ENCODE measurements at regions not wholly inside any gene's neighbourhood (a gene's known extent, or its start where the extent isn't known, plus 50 kb on each side); places are given as distances from the start of the nearest gene placed in this dataset.

- Histone ChIP-seq H3K79me1 (ENCODE audit: low read depth, low read length) (no peaks in the 10 kb centered on the region), H4K91ac (replicated peaks; ENCODE audit: insufficient read length, low read length) (no peak overlapping the region), H2BK120ac (replicated peaks; ENCODE audit: low read depth, low read length) (no peak overlapping the region), H4K8ac (ENCODE audit: extremely low read depth, insufficient read depth, low read length) (no peak overlapping the region), H3K36me3 (ENCODE audit: control insufficient read depth in 2 of 4, insufficient read depth in 4 of 4, low read length in 3 of 4) (no peaks in the 10 kb centered on the region), H3K79me2 (ENCODE audit: control insufficient read depth in 1 of 2, insufficient read depth in 2 of 2, low read length in 2 of 2) (no peaks in the 10 kb centered on the region), H2BK20ac (ENCODE audit: low read length) (no peak overlapping the region), H3K4me2 (ENCODE audit: insufficient read depth in 1 of 2, low read depth in 2 of 2, low read length in 2 of 2) (no peak overlapping the region), H3K18ac (ENCODE audit: extremely low read depth, low read length) (no peak overlapping the region), H3K9ac (replicated peaks in 1 of 4; ENCODE audit: extremely low read depth in 1 of 4, low read depth in 3 of 4, low read length in 3 of 4) (no peak overlapping the region), H3K4ac (replicated peaks; ENCODE audit: insufficient read length, low read depth, low read length) (no peak overlapping the region), H3K27ac (ENCODE audit: low read depth, low read length) (no peak overlapping the region), H3K14ac (ENCODE audit: insufficient read length) (no peak overlapping the region), H3K4me3 (ENCODE audit: extremely low read depth in 1 of 4, insufficient read depth in 2 of 4, low read depth in 3 of 4, low read length in 4 of 4) (no peak overlapping the region), H3K4me1 (replicated peaks in 1 of 4; ENCODE audit: control insufficient read depth in 3 of 4, insufficient read depth in 4 of 4, low read length in 3 of 4) (peaks cover 5 to 15% (median 10%) of the 10 kb centered on the region in 4 experiments), H3K23ac (ENCODE audit: insufficient read length) (no peak overlapping the region), H3K56ac (replicated peaks; ENCODE audit: insufficient read length, low read depth, low read length) (no peak overlapping the region), H2AK5ac (ENCODE audit: low read depth, low read length) (no peak overlapping the region), H3K9me3 (ENCODE audit: insufficient read depth in 2 of 2, low read depth in 1 of 2, low read length in 1 of 2) (no peaks in the 10 kb centered on the region; a peak in 1 of 4 replicates), H2BK5ac (ENCODE audit: low read depth, low read length) (no peak overlapping the region), H4K5ac (ENCODE audit: insufficient read length, low read depth, low read length) (no peak overlapping the region), H2BK15ac (ENCODE audit: low read length) (no peak overlapping the region), H4K20me1 (replicated peaks in 1 of 2; ENCODE audit: control insufficient read depth in 1 of 2, insufficient read depth in 2 of 2, low read length in 2 of 2) (no peaks in the 10 kb centered on the region), H3K23me2 (ENCODE audit: low read depth, low read length) (peaks cover 7% of the 10 kb centered on the region; the same call in 1 of the 2 replicates), H3K27me3 (replicated peaks in 1 of 4; ENCODE audit: control insufficient read depth in 3 of 4, extremely low read depth in 1 of 4, insufficient read depth in 3 of 4, low read length in 3 of 4) (peaks cover 7 to 39% (median 24%) of the 10 kb centered on the region in 4 experiments; a peak in 6 of 7 replicates), H2AFZ (ENCODE audit: low read length) (no peak overlapping the region), H2BK12ac (ENCODE audit: low read depth, low read length) (no peak overlapping the region)
- POLR2A ChIA-PET (ENCODE audit: partially characterized antibody): no interaction called here
- CTCF ChIA-PET (ENCODE audit: partially characterized antibody): interaction anchor here (0.7 to 1.9 kb wide), 3 partner anchors 12 to 90 kb away, joined by 3 to 9 read pairs (median 3); no protein-coding TSS in a partner anchor
- WGBS, 2 experiments (ENCODE audit: extremely low coverage in 1 of 2, insufficient coverage in 1 of 2, insufficient read length in 1 of 2, insufficient replicate concordance in 2 of 2, low coverage in 1 of 2, low lambda C conversion rate in 2 of 2, missing lambda C conversion rate in 1 of 2): 78% methylated on average over 3 of the region's 3 CpGs; no CpG with 5 or more reads in 1 of the 2 experiments
- DNase-seq (ENCODE audit: low read depth in 1 of 2, low spot score in 2 of 2): no peak
- TF ChIP-seq NANOG (IDR thresholded peaks at IDR 0.05; ENCODE audit: insufficient read depth, low read depth, low read length, poor library complexity, severe bottlenecking): no peak
- TF ChIP-seq POLR2A (IDR thresholded peaks at IDR 0.05; ENCODE audit: control extremely low read depth in 1 of 2, low read depth in 2 of 2, low read length in 2 of 2): no peak
- no peak for TF ChIP-seq RAD21 (IDR thresholded peaks at IDR 0.05 in 1 of 2, conservative IDR thresholded peaks at IDR 0.05 in 1 of 2; ENCODE audit: low read depth in 2 of 2, low read length in 2 of 2)
- no peak for TF ChIP-seq SIRT6 (IDR thresholded peaks at IDR 0.05; ENCODE audit: low read length)
- no peak for TF ChIP-seq JUN (IDR thresholded peaks at IDR 0.05; ENCODE audit: low read depth, low read length)
- TF ChIP-seq EP300 (IDR thresholded peaks at IDR 0.05; ENCODE audit: borderline replicate concordance in 1 of 2, low read depth in 2 of 2, low read length in 2 of 2): no peak
- no peak for TF ChIP-seq TCF12 (IDR thresholded peaks at IDR 0.05; ENCODE audit: low read depth, low read length)
- FAIRE-seq: no peak
Observed at GRCh38 chr13:53341144-53341510, 312.5 kb downstream of the OLFM4 start.
